Muscle layer of colon (tissue), 2 donors: ENCODE measurements at regions not wholly inside any gene's neighbourhood (a gene's known extent, or its start where the extent isn't known, plus 50 kb on each side); places are given as distances from the start of the nearest gene placed in this dataset.
"Not testable (repeated sequence)": the region's sequence is repeated elsewhere in the genome, so short reads cannot be mapped to it uniquely, and the experiment has no call there.

Source experiments
- H3K27ac ChIP-seq: one replicate; pipeline ENCODE4 v1.7.0; 2013; ENCODE audit warnings: low read depth, mild to moderate bottlenecking, low read length, moderate library complexity
- H3K27me3 ChIP-seq, 2 donors: one replicate each; pipeline ENCODE4 v1.7.0; 2013; ENCODE audit warnings: low read length in 2 of 2, mild to moderate bottlenecking in 2 of 2; ENCODE audit not compliant: insufficient read depth in 2 of 2, control insufficient read depth in 1 of 2
- H3K36me3 ChIP-seq: one replicate; pipeline ENCODE4 v1.7.0; 2013; ENCODE audit warnings: mild to moderate bottlenecking, low read length; ENCODE audit not compliant: insufficient read depth
- H3K4me1 ChIP-seq: one replicate; pipeline ENCODE4 v1.7.0; 2013; ENCODE audit warnings: mild to moderate bottlenecking, low read length; ENCODE audit not compliant: insufficient read depth
- H3K4me3 ChIP-seq, 2 donors: one replicate each; pipeline ENCODE4 v1.7.0; 2013; ENCODE audit warnings: low read length in 2 of 2, low read depth in 1 of 2, mild to moderate bottlenecking in 1 of 2, moderate library complexity in 1 of 2
- H3K9ac ChIP-seq: one replicate; pipeline ENCODE4 v1.7.0; 2013; ENCODE audit warnings: low read length
- H3K9me3 ChIP-seq: one replicate; pipeline ENCODE4 v1.7.0; 2013; ENCODE audit warnings: mild to moderate bottlenecking, low read length
- donor health status: abdominal sarcoma.
- donor health status: Adenocarcinoma of cecum.

DNA sequence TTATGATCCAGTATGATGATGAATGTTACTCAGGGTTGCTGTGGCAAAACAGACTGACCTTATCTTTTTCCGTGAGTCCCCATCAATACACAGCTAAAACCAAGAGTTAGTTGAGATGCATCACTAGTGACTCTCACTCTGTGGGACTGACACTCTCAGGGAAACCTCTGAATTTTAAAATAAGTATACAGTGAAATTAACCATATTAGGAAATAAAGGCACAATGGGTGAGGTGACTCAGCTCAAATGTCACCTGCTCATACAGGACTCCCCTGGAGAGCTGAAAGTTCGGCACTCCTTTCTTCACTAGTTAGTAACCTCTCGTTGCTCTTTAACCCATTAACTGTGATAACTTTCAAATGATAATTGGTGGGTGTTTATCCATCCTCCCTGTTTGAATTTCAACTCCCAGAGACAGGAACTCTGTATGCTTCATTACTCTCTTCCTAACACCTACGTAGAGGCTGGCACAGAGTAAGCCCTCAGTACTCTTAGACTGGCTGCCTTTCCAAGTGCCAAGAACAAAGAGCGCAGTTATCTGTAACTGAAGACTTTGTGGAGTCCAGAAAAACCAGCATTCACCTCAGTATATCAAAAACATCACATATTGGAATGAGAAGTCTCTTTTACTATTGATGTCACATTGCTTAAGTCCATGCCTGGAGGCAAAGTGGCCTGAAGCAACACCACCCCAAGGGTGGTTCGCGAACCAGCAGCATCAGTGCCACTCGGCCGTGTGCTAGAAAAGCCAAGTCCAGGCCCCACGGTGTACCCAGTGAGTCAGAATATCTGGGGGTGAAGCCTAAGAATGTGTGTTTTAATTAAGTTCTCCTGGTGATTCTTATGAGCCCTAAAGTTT lies 91.1 kb downstream of the NIBAN1 start:
- H3K9me3 ChIP-seq = no peaks in the 10 kb centered on the region
- no peak overlapping the region for H3K4me3 ChIP-seq
- H3K4me1 ChIP-seq = peaks cover 51% of the 10 kb centered on the region
- H3K36me3 ChIP-seq = peaks cover 21% of the 10 kb centered on the region
- H3K27ac ChIP-seq = peak overlapping the region; percentile 74
- H3K9ac ChIP-seq = peak overlapping the region; percentile 30
- no peaks in the 10 kb centered on the region for H3K27me3 ChIP-seq

DNA sequence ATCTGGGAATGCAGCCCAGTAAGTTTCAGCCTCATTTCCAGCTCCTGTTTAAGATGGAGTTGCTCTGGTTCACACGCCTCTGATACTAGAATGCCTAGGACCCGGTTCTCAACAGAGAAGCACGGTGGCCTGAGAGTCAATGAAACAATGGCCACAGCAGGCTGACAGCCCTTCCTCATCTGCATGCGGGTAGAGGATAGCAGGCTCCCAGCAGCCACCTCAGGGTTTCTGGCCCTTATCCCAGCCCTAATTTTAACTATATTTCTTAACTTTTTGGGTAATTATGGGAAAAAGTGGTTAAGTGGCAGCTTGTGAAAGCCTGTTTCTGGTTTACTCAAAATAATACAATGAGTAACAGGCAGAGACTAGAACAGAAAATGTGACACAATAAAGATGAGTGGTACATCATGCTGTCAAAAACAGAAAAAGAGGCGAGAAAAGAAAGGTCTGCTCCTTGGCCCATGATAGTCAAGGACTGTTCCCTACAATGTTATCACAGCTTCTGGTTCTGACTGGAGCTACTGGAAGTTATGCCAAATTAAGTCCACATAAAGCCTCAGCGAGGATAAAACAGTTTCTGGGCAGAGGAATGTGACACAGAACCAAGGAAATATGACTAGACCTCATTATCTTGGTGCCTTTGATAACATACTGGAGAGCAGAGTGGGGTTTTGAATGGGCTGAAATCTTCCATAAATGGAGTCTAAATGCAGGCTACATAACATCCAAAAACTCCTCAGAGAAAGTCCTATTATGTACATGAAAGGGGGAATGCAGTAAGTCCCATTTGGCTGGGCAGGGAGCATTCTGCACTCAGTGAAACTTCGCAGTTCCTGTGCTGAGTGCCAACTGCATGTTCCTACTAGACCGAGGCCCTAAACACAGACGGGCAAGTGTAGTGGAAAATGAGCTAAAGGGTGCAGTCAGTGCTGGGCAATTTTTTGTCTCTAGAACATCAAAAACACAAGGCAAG lies 92.1 kb downstream of the NIBAN1 start:
- Histone ChIP-seq H3K27me3 (no peaks in the 10 kb centered on the region), H3K36me3 (peaks cover 14% of the 10 kb centered on the region), H3K9me3 (no peaks in the 10 kb centered on the region), H3K27ac (peak overlapping the region; percentile 74), H3K4me1 (peaks cover 53% of the 10 kb centered on the region), H3K9ac (peak overlapping the region; percentile 30), H3K4me3 (no peak overlapping the region)

DNA sequence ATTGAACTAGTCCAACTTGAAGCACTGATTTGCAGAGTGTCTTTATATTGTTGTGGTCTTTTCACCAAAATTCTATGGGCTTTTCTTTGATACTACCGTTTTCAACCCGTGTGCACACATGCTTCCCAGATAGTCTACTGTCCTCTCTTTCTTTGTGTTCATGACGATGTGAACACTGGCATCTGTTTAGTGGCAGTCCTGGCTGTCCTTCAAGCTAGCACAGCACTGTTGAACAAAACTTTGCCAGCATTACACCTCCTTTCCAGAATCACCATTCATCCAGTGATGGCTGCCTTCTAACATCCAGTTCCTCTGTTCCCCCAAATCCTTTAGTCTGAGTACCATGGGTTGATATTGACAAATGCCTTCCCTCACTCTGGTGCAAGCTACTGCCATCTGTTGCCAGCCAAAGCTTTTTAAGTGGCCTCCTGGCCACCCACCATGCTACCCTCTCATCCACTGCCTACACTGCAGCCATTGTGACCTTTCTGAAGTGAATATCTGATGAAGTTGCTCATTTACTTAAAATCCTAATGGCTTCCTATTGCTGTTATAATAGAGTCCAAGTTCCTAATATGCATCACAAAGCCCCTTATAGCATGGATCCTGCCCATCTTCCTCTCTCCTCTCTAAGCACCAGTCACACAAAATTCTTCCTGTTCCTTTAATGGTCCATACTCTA lies 94.3 kb downstream of the NIBAN1 start:
- Histone ChIP-seq H3K36me3 (peaks cover 16% of the 10 kb centered on the region), H3K9ac (no peak overlapping the region), H3K27ac (peak overlapping the region; percentile 3), H3K4me1 (peaks cover 39% of the 10 kb centered on the region), H3K9me3 (no peaks in the 10 kb centered on the region), H3K27me3 (no peaks in the 10 kb centered on the region), H3K4me3 (no peak overlapping the region)

DNA sequence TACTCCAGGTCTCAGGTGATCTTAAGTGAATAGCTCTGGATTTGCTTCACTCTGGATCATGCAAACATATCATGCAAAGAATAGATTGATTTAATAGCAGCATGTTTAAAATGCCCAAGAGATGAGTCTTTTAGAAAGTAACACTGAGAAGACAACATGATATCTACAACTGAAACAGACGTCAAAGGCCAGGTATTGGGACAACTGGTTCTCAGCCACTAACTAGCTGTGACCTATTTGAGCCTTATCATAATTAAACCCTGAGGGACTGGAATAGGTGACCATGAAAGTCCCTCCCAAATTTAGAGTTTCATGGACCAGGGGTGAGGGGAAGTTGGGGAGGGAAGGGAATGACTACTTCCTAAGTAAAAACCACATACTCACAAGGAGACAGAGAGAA lies 95.7 kb downstream of the NIBAN1 start:
- peaks cover 7% of the 10 kb centered on the region for H3K36me3 ChIP-seq
- no peak overlapping the region for H3K9ac ChIP-seq
- H3K4me1 ChIP-seq = peaks cover 35% of the 10 kb centered on the region
- H3K27ac ChIP-seq = no peak overlapping the region
- H3K27me3 ChIP-seq = no peaks in the 10 kb centered on the region
- H3K9me3 ChIP-seq = no peaks in the 10 kb centered on the region
- H3K4me3 ChIP-seq = no peak overlapping the region

DNA sequence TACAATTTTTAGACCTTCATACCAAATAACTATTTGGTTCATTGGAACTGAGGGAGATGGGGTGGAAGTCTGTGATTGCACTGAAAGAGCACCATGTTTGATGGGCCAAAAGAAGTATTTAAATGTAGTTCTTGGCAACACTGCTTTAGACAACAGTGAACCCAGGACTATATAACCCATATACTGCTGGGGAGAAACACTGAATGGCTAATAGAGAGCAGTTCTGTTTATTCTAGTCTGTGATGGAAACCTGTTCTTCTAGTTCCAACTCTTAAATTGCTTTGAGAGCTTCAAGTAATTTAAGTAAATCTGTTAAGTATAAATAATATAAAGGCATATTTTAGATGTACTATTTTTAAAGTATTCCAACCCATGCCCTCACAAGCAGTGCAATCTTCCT lies 96.3 kb downstream of the NIBAN1 start:
- Histone ChIP-seq H3K4me1 (peaks cover 29% of the 10 kb centered on the region), H3K9ac (no peak overlapping the region), H3K36me3 (peaks cover 6% of the 10 kb centered on the region), H3K9me3 (no peaks in the 10 kb centered on the region), H3K4me3 (no peak overlapping the region), H3K27ac (no peak overlapping the region), H3K27me3 (no peaks in the 10 kb centered on the region)

DNA sequence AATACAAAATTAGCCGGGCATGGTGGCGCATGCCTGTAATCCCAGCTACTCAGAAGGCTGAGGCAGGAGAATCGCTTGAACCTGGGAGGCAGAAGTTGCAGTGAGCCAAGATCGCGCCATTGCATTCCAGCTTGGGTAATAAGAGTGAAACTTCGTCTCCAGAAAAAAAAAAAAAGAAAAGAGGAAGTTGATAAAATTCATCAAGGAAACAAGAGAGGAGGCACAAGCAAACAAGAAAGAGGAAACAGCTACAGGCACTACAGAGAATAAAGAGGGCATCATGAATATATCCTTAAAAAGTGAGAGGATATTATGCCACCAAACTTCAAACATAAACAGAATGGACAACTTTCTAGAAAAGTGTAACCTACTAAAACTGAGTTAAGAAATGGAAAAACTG lies 98.3 kb downstream of the NIBAN1 start:
- not testable (repeated sequence) for H3K4me3 ChIP-seq, H3K9me3 ChIP-seq, H3K9ac ChIP-seq, H3K27ac ChIP-seq, H3K27me3 ChIP-seq
- peaks cover 13% of the 10 kb centered on the region for H3K4me1 ChIP-seq
- H3K36me3 ChIP-seq = peaks cover 12% of the 10 kb centered on the region

DNA sequence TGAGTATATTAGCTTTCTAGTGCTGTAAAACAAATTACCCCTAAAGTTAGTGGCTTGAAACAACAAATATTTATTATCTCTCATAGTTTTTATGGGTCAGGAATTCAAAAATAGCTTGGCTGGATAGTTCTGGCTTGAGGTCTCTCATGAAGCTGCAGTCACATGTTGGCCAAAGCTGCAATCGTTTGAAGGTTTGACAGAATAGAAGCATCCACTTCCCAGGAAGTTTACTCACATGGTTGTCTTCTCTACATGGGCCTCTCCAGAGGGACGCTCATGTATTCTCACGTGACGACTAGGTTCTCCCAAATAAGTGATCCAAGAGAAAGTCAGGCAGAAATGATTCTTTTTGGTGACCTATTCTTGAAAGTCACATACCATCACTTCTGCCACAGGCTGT lies 99.1 kb downstream of the NIBAN1 start:
- Histone ChIP-seq H3K4me1 (peaks cover 13% of the 10 kb centered on the region), H3K4me3 (no peak overlapping the region), H3K27ac (no peak overlapping the region), H3K36me3 (peaks cover 12% of the 10 kb centered on the region), H3K27me3 (no peaks in the 10 kb centered on the region), H3K9ac (no peak overlapping the region), H3K9me3 (no peaks in the 10 kb centered on the region)

DNA sequence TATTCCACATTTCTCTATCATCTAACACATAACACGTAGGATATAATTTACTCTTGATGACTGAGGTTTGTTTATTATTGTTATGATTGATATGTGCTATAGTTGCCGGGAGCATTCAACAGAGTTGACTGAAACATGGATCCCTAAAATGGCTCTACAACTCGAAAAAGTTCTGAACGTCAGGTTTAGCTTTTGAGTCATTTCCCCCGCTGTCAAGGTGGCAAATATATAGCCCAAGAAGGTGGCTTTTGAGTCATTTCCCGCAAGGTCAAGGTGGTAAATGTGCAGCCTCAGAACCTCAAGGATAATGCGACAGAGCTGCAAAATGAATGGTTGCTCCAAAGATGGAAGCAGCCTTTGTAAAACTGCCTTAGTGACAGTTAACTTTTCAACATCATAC lies 104.0 kb downstream of the NIBAN1 start:
- Histone ChIP-seq H3K4me3 (no peak overlapping the region), H3K4me1 (peaks cover 19% of the 10 kb centered on the region), H3K9ac (no peak overlapping the region)

DNA sequence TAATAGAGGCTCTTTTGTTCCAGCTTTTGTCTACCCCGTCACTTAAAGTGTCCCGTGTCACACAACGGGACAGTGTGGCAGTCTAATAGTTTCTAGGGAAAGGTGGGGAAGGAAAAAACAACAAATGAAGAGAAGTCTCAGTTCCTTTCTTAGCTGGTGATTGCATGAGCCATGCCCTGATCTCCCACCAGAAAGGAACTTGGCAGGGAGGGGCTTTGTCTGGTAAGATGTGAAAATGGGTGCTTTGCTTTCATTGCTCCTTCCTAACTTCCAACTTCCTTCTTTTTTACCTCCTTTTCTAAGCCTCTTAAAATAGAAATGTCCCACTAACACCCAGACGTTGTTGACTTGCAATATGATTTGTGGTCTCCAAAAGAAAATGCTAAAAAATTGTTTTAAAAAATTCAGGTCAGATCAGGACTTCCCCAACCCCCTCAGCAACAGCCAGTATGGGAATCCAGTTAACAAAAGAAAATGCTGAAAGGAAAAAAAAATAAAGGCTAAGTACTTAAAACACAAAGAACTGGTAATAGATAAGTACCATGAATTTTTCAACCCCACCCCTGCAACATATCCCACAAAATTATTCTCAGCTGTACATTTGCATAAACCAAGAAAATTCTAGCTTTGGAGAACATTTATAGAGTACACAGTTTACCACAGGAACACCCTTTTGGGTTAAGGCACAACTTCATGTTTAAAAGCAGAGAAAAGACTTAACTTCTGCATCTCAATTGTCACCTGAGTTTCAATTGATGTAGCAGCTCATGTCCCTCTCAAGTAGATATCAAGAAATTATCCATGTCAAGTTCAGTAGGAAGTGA lies 106.2 kb downstream of the NIBAN1 start:
- Histone ChIP-seq H3K9me3 (no peaks in the 10 kb centered on the region), H3K4me3 (no peak overlapping the region), H3K27ac (no peak overlapping the region), H3K36me3 (peaks cover 6% of the 10 kb centered on the region), H3K9ac (no peak overlapping the region), H3K27me3 (no peaks in the 10 kb centered on the region), H3K4me1 (peaks cover 19% of the 10 kb centered on the region)

More for the DNA sequence above, 104.0 kb downstream of the NIBAN1 start:
- H3K36me3 ChIP-seq = peaks cover 11% of the 10 kb centered on the region
- no peaks in the 10 kb centered on the region for H3K27me3 ChIP-seq
- H3K9me3 ChIP-seq = no peaks in the 10 kb centered on the region
- no peak overlapping the region for H3K27ac ChIP-seq

DNA sequence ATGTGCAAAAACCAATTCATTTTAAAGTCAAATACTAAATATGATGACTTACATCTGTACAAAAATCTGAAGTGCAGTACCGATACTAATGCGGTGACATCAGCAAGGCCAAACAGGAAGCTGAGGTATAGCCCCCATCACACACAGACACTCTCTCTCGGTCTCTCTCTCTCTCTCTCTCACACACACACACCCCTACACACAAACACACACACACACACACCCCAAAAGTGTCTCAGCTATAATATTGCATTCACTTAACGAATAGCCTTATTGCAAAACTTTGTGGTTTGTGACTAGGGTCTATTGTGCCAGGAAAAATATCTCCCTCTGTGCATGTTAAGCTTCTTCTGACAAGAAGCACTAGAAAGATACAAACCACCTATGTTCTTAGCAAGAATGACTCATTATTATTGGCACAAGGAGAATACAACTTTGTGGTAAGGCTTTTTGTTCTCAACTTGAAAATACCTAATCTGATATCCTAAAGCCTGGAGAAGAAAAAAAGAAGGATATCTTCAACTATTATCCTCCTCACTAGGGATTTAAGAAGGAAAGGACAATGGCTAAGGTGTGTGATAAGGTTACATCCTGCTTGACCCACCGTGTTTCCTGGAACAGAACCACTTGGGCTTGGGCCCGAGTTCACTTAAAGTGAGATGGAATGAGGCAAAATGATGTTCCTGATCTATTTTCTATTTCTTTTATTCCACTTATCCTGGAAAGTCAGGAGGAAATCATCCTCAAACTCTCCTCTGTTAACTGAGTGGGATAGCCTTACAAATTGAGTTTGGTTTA lies 107.1 kb downstream of the NIBAN1 start:
- Histone ChIP-seq H3K27ac (no peak overlapping the region), H3K9me3 (no peaks in the 10 kb centered on the region), H3K36me3 (peaks cover 6% of the 10 kb centered on the region), H3K27me3 (no peaks in the 10 kb centered on the region), H3K4me3 (no peak overlapping the region), H3K9ac (no peak overlapping the region), H3K4me1 (peaks cover 19% of the 10 kb centered on the region)
